ENCODE measurements at regions not wholly inside any gene's neighbourhood (a gene's known extent, or its start where the extent isn't known, plus 50 kb on each side); places are given as distances from the start of the nearest gene placed in this dataset.

DNA sequence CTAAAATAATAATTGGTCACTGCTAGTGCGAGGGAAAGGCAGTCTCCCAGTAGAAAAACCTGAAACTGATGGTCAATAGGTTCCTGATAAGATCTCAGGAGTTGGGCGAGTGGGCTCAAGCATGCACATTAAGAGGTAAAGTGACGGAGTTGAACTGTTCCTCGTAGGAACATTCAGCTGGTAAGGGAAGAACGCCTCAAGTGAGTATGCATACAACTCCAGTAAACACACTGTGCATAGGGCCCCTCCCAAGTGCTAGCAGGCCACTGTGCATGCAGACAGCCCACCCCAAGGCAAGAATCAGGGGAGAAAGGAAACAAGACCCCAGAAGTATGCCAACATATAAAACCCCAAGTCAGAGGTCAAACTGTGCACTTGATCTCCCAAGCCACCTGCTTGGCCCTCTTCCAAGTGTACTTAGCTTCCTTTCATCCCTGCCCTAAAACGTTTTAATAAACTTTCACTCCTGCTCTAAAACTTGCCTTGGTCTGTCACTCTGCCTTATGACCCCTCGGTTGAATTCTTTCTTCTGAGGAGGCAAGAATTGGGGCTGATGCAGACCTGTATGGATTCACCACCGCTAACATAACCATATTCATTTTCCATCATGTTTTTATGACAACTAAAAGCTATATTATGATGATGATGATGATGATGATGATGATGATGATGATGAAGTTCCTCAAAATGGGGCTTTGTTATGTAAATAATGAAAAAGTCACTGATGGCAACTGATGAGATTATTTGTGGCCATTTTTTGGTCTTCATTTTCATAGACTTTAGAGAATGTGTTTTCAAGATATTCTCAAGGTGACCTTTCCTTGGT is 118.0 kb upstream of the RAB27B start:
- no peaks in the 10 kb centered on the region for H3K4me1 ChIP-seq (ENCODE audit: control insufficient read depth in 4 of 4, insufficient read depth in 4 of 4, low read length in 3 of 4)
- no peaks in the 10 kb centered on the region for H3K9me3 ChIP-seq (ENCODE audit: control insufficient read depth in 4 of 4, low read length in 3 of 4)
- no peak overlapping the region for H3K4me3 ChIP-seq (ENCODE audit: low read depth in 1 of 3, low read length in 3 of 3)
- no peak overlapping the region for H3K9ac ChIP-seq (ENCODE audit: low read depth in 1 of 2, low read length in 2 of 2)
- H3K36me3 ChIP-seq (ENCODE audit: control insufficient read depth in 4 of 4, insufficient read depth in 3 of 4, low read depth in 1 of 4, low read length in 3 of 4), result no peaks in the 10 kb centered on the region
- no peaks in the 10 kb centered on the region for H3K27me3 ChIP-seq (ENCODE audit: control insufficient read depth in 4 of 4, insufficient read depth in 4 of 4, low read length in 3 of 4)
- no peak overlapping the region for H3K27ac ChIP-seq (ENCODE audit: low read depth in 1 of 2, low read length in 2 of 2)
- no peak for DNase-seq (ENCODE audit: low spot score)
- WGBS, result 80% methylated on average over 8 of the region's 8 CpGs
- TF ChIP-seq FOXA1 (IDR thresholded peaks at IDR 0.05) (no peak), EGR1 (IDR thresholded peaks at IDR 0.05; ENCODE audit: low read depth in 2 of 2) (no peak), MAX (IDR thresholded peaks at IDR 0.05) (no peak), ATF3 (IDR thresholded peaks at IDR 0.05) (no peak), TAF1 (conservative IDR thresholded peaks at IDR 0.05) (no peak), JUND (IDR thresholded peaks at IDR 0.05) (no peak), CTCF (IDR thresholded peaks at IDR 0.05; ENCODE audit: low read depth, low read length, missing input control) (no peak), HNF4G (IDR thresholded peaks at IDR 0.05) (no peak), HNF4A (conservative IDR thresholded peaks at IDR 0.05) (no peak), NR2F2 (IDR thresholded peaks at IDR 0.05) (no peak), SP1 (IDR thresholded peaks at IDR 0.05) (no peak), RXRA (IDR thresholded peaks at IDR 0.05) (no peak), RAD21 (IDR thresholded peaks at IDR 0.05) (no peak), ZBTB33 (IDR thresholded peaks at IDR 0.05) (no peak), YY1 (IDR thresholded peaks at IDR 0.05) (no peak), GABPA (IDR thresholded peaks at IDR 0.05 in 1 of 2, conservative IDR thresholded peaks at IDR 0.05 in 1 of 2) (no peak), FOXA2 (IDR thresholded peaks at IDR 0.05) (no peak)

DNA sequence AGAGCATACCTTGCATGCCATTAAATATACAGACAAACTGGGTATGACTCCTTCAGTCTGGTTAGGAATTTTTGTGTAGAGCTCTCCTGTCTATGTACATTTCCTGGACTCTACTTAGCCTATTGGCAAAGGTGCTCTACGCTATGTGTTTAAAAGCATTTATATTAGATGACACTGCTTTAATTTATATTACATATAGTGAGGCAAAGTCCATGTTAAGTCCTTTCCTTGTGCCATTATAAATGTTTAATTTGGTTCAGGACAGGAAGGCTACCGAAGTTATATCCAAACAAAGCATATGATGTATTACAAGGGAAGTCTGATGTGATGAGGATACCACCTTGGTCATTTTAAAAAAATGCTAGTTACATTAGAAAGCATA is 117.4 kb upstream of the RAB27B start:
- H3K36me3 ChIP-seq (ENCODE audit: control insufficient read depth in 4 of 4, insufficient read depth in 3 of 4, low read depth in 1 of 4, low read length in 3 of 4), result no peaks in the 10 kb centered on the region
- WGBS, result 90% methylated on average over 2 of the region's 2 CpGs
- no peaks in the 10 kb centered on the region for H3K9me3 ChIP-seq (ENCODE audit: control insufficient read depth in 4 of 4, low read length in 3 of 4)
- no peak overlapping the region for H3K4me3 ChIP-seq (ENCODE audit: low read depth in 1 of 3, low read length in 3 of 3)
- H3K4me1 ChIP-seq (ENCODE audit: control insufficient read depth in 4 of 4, insufficient read depth in 4 of 4, low read length in 3 of 4), result no peaks in the 10 kb centered on the region
- no peak overlapping the region for H3K9ac ChIP-seq (ENCODE audit: low read depth in 1 of 2, low read length in 2 of 2)
- no peak for TF ChIP-seq ZBTB33 (IDR thresholded peaks at IDR 0.05)
- TF ChIP-seq FOXA2 (IDR thresholded peaks at IDR 0.05), result no peak
- no peak for TF ChIP-seq JUND (IDR thresholded peaks at IDR 0.05)
- TF ChIP-seq, protein P1, sequence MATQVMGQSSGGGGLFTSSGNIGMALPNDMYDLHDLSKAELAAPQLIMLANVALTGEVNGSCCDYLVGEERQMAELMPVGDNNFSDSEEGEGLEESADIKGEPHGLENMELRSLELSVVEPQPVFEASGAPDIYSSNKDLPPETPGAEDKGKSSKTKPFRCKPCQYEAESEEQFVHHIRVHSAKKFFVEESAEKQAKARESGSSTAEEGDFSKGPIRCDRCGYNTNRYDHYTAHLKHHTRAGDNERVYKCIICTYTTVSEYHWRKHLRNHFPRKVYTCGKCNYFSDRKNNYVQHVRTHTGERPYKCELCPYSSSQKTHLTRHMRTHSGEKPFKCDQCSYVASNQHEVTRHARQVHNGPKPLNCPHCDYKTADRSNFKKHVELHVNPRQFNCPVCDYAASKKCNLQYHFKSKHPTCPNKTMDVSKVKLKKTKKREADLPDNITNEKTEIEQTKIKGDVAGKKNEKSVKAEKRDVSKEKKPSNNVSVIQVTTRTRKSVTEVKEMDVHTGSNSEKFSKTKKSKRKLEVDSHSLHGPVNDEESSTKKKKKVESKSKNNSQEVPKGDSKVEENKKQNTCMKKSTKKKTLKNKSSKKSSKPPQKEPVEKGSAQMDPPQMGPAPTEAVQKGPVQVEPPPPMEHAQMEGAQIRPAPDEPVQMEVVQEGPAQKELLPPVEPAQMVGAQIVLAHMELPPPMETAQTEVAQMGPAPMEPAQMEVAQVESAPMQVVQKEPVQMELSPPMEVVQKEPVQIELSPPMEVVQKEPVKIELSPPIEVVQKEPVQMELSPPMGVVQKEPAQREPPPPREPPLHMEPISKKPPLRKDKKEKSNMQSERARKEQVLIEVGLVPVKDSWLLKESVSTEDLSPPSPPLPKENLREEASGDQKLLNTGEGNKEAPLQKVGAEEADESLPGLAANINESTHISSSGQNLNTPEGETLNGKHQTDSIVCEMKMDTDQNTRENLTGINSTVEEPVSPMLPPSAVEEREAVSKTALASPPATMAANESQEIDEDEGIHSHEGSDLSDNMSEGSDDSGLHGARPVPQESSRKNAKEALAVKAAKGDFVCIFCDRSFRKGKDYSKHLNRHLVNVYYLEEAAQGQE (IDR thresholded peaks at IDR 0.05), result no peak
- TF ChIP-seq RAD21 (IDR thresholded peaks at IDR 0.05), result no peak
- no peaks in the 10 kb centered on the region for H3K27me3 ChIP-seq (ENCODE audit: control insufficient read depth in 4 of 4, insufficient read depth in 4 of 4, low read length in 3 of 4)
- H3K27ac ChIP-seq (ENCODE audit: low read depth in 1 of 2, low read length in 2 of 2), result no peak overlapping the region
- no peak for DNase-seq (ENCODE audit: low spot score)

Measured in liver (tissue), 8 donors.